ENCODE measurements at regions not wholly inside any gene's neighbourhood (a gene's known extent, or its start where the extent isn't known, plus 50 kb on each side); places are given as distances from the start of the nearest gene placed in this dataset.
A peak's percentile ranks its signal among the peaks of the same experiment; 100 is the strongest.

DNA sequence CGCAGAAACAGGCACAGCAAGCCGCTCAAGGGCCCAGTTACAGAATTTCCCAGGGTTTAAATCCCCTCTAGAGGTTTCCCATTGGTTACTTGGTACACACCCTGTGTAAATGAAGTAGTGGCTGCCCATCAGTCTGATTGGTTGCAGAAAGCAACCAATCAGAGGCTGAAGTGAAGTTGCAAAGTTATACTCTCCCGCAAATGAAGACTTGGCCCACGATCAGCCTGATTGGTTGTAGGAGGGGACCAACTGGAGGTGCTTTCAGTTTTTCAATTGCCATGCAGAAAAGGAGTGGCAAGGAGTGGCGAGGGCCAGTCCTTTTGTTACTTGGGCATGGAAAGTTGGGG is 909.2 kb upstream of the AUTS2 start:
- H3K27ac ChIP-seq: no peak overlapping the region
- in situ Hi-C loops (cut with HindIII; ENCODE audit: low pct_ligation_motif_present, low sequenced_read_pairs): no loop called here
- no peak overlapping the region for H3K4me3 ChIP-seq (ENCODE audit: low read depth, low read length)
- DNase-seq: no peak
- H3K27me3 ChIP-seq (replicated peaks): no peaks in the 10 kb centered on the region
- TF ChIP-seq, protein P1, sequence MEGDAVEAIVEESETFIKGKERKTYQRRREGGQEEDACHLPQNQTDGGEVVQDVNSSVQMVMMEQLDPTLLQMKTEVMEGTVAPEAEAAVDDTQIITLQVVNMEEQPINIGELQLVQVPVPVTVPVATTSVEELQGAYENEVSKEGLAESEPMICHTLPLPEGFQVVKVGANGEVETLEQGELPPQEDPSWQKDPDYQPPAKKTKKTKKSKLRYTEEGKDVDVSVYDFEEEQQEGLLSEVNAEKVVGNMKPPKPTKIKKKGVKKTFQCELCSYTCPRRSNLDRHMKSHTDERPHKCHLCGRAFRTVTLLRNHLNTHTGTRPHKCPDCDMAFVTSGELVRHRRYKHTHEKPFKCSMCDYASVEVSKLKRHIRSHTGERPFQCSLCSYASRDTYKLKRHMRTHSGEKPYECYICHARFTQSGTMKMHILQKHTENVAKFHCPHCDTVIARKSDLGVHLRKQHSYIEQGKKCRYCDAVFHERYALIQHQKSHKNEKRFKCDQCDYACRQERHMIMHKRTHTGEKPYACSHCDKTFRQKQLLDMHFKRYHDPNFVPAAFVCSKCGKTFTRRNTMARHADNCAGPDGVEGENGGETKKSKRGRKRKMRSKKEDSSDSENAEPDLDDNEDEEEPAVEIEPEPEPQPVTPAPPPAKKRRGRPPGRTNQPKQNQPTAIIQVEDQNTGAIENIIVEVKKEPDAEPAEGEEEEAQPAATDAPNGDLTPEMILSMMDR (IDR thresholded peaks at IDR 0.05; ENCODE audit: low read depth, low read length, missing control alignments): no peak
- H3K36me3 ChIP-seq (replicated peaks): no peaks in the 10 kb centered on the region

DNA sequence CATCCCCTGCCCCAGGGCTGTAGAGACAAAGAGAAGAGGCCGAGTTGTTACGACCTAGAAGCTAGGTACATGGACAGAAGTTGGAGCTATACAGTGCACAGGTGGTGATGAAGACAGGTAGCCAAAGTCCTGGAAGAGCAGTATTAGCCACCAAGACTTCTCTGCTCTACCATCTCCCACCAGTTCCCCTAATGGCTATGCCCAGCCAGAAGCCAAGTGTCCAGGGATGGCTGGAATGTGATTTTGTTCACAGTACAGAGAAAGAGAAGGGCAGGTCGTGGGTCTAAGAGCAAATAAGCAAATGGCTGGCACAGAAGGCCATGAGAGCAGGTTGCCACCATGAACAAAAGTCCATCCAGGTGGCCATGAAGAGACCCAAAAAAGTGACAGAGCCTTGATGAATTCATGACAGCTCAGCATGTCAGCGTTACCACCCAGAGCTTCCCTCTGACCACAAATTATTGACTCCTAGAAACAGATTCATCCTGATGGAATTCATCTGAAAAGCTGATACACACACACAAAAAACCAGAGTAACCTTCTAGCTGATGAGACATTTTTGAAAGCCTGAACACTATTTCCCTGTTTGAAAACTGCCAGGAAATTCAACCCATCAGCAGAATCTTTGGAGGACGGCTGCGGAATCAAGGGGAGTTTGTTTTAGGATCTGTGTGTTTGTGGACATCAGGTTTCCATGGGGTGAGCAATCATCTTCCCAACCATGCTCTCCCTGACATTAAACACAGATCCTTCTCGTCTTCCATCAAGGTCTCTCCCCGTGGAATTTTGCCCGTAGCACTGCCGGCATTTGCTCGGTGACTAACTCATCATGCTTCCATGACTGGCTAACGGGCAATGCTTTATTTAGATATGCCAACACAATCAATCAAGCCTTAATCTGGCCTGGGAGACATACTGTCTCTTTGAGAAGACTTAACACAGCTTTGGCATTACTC is 906.7 kb upstream of the AUTS2 start:
- in situ Hi-C loops (cut with HindIII; ENCODE audit: low pct_ligation_motif_present, low sequenced_read_pairs): no loop called here
- DNase-seq: peak; percentile 25
- Histone ChIP-seq H3K4me3 (ENCODE audit: low read depth, low read length) (no peak overlapping the region), H3K27me3 (replicated peaks) (no peaks in the 10 kb centered on the region), H3K36me3 (replicated peaks) (no peaks in the 10 kb centered on the region), H3K27ac (peak overlapping the region; percentile 39)
- TF ChIP-seq, protein P1 (IDR thresholded peaks at IDR 0.05; ENCODE audit: low read depth, low read length, missing control alignments): no peak

DNA sequence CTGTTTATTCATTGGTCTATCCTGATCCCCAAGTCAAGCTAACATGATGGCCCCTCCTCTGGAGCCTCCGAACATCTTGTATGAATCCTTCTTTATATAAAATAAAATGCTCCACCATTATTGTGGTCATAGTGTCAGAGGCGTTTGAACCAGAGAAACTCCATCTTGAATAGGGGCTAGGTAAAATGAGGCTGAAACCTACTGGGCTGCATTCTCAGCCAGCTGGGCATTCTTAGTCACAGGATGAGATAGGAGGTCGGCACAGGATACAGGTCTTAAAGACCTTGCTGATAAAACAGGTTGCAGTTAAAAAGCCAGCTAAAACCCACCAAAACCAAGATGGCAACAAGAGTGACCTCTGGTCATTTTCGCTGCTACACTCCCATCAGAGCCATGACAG is 905.8 kb upstream of the AUTS2 start:
- no peaks in the 10 kb centered on the region for H3K36me3 ChIP-seq (replicated peaks)
- no peak for DNase-seq
- no peak overlapping the region for H3K27ac ChIP-seq
- H3K27me3 ChIP-seq (replicated peaks): no peaks in the 10 kb centered on the region
- no peak overlapping the region for H3K4me3 ChIP-seq (ENCODE audit: low read depth, low read length)
- in situ Hi-C loops (cut with HindIII; ENCODE audit: low pct_ligation_motif_present, low sequenced_read_pairs): no loop called here
- TF ChIP-seq, protein P1 (IDR thresholded peaks at IDR 0.05; ENCODE audit: low read depth, low read length, missing control alignments): no peak

DNA sequence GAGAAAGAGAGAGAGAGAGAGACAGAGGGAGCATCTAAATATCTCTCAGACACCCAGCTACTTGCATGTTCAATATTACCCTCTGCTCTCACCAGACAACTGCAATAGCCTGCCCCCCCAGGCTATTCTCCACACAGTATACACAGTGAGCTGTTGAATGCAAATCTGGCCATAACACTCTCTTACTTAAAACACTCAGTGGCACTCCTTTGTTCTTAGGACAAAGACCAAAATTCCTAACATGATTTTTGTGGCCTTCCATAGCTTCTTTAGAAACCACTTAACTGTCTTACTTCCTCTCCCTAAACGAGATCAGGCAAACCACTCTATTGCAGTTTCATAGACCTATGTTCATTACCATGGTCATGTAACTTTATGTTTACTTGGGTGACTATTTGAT is 903.6 kb upstream of the AUTS2 start:
- no peak overlapping the region for H3K27ac ChIP-seq
- no peak for DNase-seq
- in situ Hi-C loops (cut with HindIII; ENCODE audit: low pct_ligation_motif_present, low sequenced_read_pairs): no loop called here
- no peaks in the 10 kb centered on the region for H3K27me3 ChIP-seq (replicated peaks)
- TF ChIP-seq, protein P1 (IDR thresholded peaks at IDR 0.05; ENCODE audit: low read depth, low read length, missing control alignments): no peak
- no peak overlapping the region for H3K4me3 ChIP-seq (ENCODE audit: low read depth, low read length)
- H3K36me3 ChIP-seq (replicated peaks): no peaks in the 10 kb centered on the region

DNA sequence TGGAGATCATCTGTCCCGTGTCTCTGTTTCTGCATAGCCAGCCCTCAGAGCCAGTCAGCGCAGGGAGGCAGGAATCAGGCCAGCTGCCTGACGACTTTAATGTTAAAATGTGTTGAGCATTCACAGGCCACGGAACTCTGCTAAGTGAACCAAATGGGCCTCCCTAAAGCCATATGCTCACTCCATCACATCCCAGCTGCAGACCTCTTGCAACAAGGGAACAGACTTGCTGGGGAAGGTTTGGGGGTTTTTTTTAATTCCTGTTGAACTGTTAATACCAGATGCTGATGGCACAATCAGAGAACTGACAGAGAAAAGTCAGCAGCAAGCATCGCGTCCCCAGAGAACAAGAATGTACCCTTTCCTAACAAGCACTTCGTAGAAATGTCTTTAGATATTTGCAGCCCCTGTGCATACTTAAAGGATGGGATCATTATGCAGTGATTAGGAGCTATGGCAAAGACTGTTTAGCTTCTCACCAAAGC is 900.4 kb upstream of the AUTS2 start:
- DNase-seq: no peak
- no peaks in the 10 kb centered on the region for H3K27me3 ChIP-seq (replicated peaks)
- no peak overlapping the region for H3K4me3 ChIP-seq (ENCODE audit: low read depth, low read length)
- no peak overlapping the region for H3K27ac ChIP-seq
- TF ChIP-seq, protein P1 (IDR thresholded peaks at IDR 0.05; ENCODE audit: low read depth, low read length, missing control alignments): no peak
- no peaks in the 10 kb centered on the region for H3K36me3 ChIP-seq (replicated peaks)
- in situ Hi-C loops (cut with HindIII; ENCODE audit: low pct_ligation_motif_present, low sequenced_read_pairs): no loop called here
